H9 (cell line): ENCODE measurements at regions not wholly inside any gene's neighbourhood (a gene's known extent, or its start where the extent isn't known, plus 50 kb on each side); places are given as distances from the start of the nearest gene placed in this dataset.

ENCODE experiments used
- DNase-seq: peaks from one replicate; pipeline ENCODE4 v3.0.0-alpha.2; 2017
- H2AFZ ChIP-seq: one replicate; pipeline ENCODE4 v1.6.1; 2013; ENCODE audit warnings: mild to moderate bottlenecking, low read length, control low read depth, moderate library complexity
- H2AK5ac ChIP-seq: 2 replicates; pipeline ENCODE4 v1.6.1; 2013; ENCODE audit warnings: low read length, control low read depth, mixed read lengths; ENCODE audit not compliant: insufficient read length
- H2BK120ac ChIP-seq: one replicate; pipeline ENCODE4 v1.6.1; 2013; ENCODE audit warnings: low read depth, mild to moderate bottlenecking, low read length, control low read depth, inconsistent platforms; ENCODE audit not compliant: poor library complexity, severe bottlenecking
- H2BK12ac ChIP-seq: 2 replicates; pipeline ENCODE4 v1.6.1; 2013; ENCODE audit warnings: low read length, control low read depth, mixed read lengths, low read depth; ENCODE audit not compliant: insufficient read length
- H2BK15ac ChIP-seq: 2 replicates; pipeline ENCODE4 v1.6.1; 2013; ENCODE audit warnings: low read depth, low read length, control low read depth
- H2BK20ac ChIP-seq: one replicate; pipeline ENCODE4 v1.6.1; 2013; ENCODE audit warnings: low read depth, mild to moderate bottlenecking, low read length, control low read depth, inconsistent platforms; ENCODE audit not compliant: poor library complexity, severe bottlenecking
- H2BK5ac ChIP-seq: 2 replicates; pipeline ENCODE4 v1.6.1; 2013; ENCODE audit warnings: low read length, control low read depth, mixed read lengths; ENCODE audit not compliant: insufficient read length
- H3K14ac ChIP-seq: 2 replicates; pipeline ENCODE4 v1.6.1; 2013; ENCODE audit warnings: low read length, control low read depth; ENCODE audit not compliant: insufficient read depth
- H3K18ac ChIP-seq: 2 replicates; pipeline ENCODE4 v1.6.1; 2013; ENCODE audit warnings: low read depth, mild to moderate bottlenecking, mixed read lengths, low read length, control low read depth; ENCODE audit not compliant: insufficient read length
- H3K23ac ChIP-seq: 2 replicates; pipeline ENCODE4 v1.6.1; 2013; ENCODE audit warnings: low read length, control low read depth, mixed read lengths, low read depth; ENCODE audit not compliant: insufficient read length
- H3K23me2 ChIP-seq: 2 replicates; pipeline ENCODE4 v1.6.1; 2013; ENCODE audit warnings: low read depth, mild to moderate bottlenecking, mixed read lengths, low read length, control low read depth; ENCODE audit not compliant: insufficient read length, poor library complexity, severe bottlenecking
- H3K27ac ChIP-seq: 2 replicates; pipeline ENCODE4 v1.5.1; 2013; ENCODE audit warnings: low read length, control low read depth, mixed read lengths, low read depth; ENCODE audit not compliant: insufficient read length
- H3K27me3 ChIP-seq: 2 replicates; pipeline ENCODE4 v1.6.1; 2013; ENCODE audit warnings: low read length, control low read depth, inconsistent platforms; ENCODE audit not compliant: insufficient read depth
- H3K4ac ChIP-seq: 2 replicates; pipeline ENCODE4 v1.6.1; 2013; ENCODE audit warnings: low read depth, mild to moderate bottlenecking, control low read depth, inconsistent platforms, low read length, moderate library complexity
- H3K4me1 ChIP-seq: 2 replicates; pipeline ENCODE4 v1.6.1; 2013; ENCODE audit warnings: low read length, control low read depth, inconsistent platforms; ENCODE audit not compliant: insufficient read depth
- H3K4me2 ChIP-seq: 2 replicates; pipeline ENCODE4 v1.6.1; 2013; ENCODE audit warnings: low read length, control low read depth, mixed read lengths; ENCODE audit not compliant: insufficient read length, insufficient read depth
- H3K56ac ChIP-seq: 2 replicates; pipeline ENCODE4 v1.6.1; 2013; ENCODE audit warnings: low read depth, mild to moderate bottlenecking, mixed read lengths, low read length, control low read depth; ENCODE audit not compliant: insufficient read length
- H3K79me1 ChIP-seq: 2 replicates; pipeline ENCODE4 v1.6.1; 2013; ENCODE audit warnings: low read depth, mild to moderate bottlenecking, moderate library complexity, low read length, control low read depth, inconsistent platforms; ENCODE audit not compliant: insufficient read depth, poor library complexity, severe bottlenecking
- H3K79me2 ChIP-seq: 2 replicates; pipeline ENCODE4 v1.6.1; 2013; ENCODE audit warnings: low read length, control low read depth, inconsistent platforms; ENCODE audit not compliant: insufficient read depth
- H3K9ac ChIP-seq: 2 replicates; pipeline ENCODE4 v1.6.1; 2013; ENCODE audit warnings: low read length, control low read depth, mixed read lengths; ENCODE audit not compliant: insufficient read length; ENCODE audit errors: extremely low read depth
- H3K9me3 ChIP-seq: one replicate; pipeline ENCODE4 v1.6.1; 2013; ENCODE audit warnings: low read depth, low read length, inconsistent platforms; ENCODE audit not compliant: control insufficient read depth
- H3T11ph ChIP-seq: one replicate; pipeline ENCODE4 v1.6.1; 2013; ENCODE audit warnings: mild to moderate bottlenecking, low read length, control low read depth, inconsistent platforms
- H4K20me1 ChIP-seq: one replicate; pipeline ENCODE4 v1.6.1; 2013; ENCODE audit not compliant: control insufficient read depth, insufficient read length, insufficient read depth
- H4K5ac ChIP-seq: 2 replicates; pipeline ENCODE4 v1.6.1; 2013; ENCODE audit warnings: low read depth, mild to moderate bottlenecking, mixed read lengths, low read length, control low read depth; ENCODE audit not compliant: insufficient read length
- H4K8ac ChIP-seq: replicated peaks from 2 replicates; pipeline ENCODE4 v1.6.1; 2013; ENCODE audit warnings: low read length, control low read depth, mixed read lengths, low read depth; ENCODE audit not compliant: insufficient read length
- H4K91ac ChIP-seq: 2 replicates; pipeline ENCODE4 v1.6.1; 2013; ENCODE audit warnings: low read depth, mild to moderate bottlenecking, moderate library complexity, mixed read lengths, low read length, control low read depth; ENCODE audit not compliant: insufficient read length
- H3K27ac Mint-ChIP-seq, 3 experiments: 2 replicates in 2 of 3; 3 replicates in 1 of 3; pipeline ENCODE4 v1.8.0; 2020 to 2021; ENCODE audit warnings: mixed read lengths in 3 of 3, mild to moderate bottlenecking in 1 of 3, moderate library complexity in 1 of 3
- H3K27me3 Mint-ChIP-seq: 2 replicates; pipeline ENCODE4 v1.8.0; 2021; ENCODE audit warnings: low read depth, mild to moderate bottlenecking, moderate library complexity, mixed read lengths
- H3K36me3 Mint-ChIP-seq, 3 experiments: 2 replicates in 2 of 3; 3 replicates in 1 of 3; pipeline ENCODE4 v1.8.0; 2020 to 2021; ENCODE audit warnings: low read depth in 3 of 3, mixed read lengths in 3 of 3; ENCODE audit not compliant: insufficient read depth in 1 of 3
- H3K4me1 Mint-ChIP-seq, 2 experiments: 2 replicates each; pipeline ENCODE4 v1.8.0; 2020; ENCODE audit warnings: mixed read lengths in 2 of 2
- H3K4me3 Mint-ChIP-seq, 2 experiments: 2 replicates in 1 of 2; 3 replicates in 1 of 2; pipeline ENCODE4 v1.8.0; 2020 to 2021; ENCODE audit warnings: mild to moderate bottlenecking in 2 of 2, mixed read lengths in 2 of 2, moderate library complexity in 1 of 2
- H3K9me3 Mint-ChIP-seq, 2 experiments: 2 replicates in 1 of 2; 3 replicates in 1 of 2; pipeline ENCODE4 v1.8.0; 2020; ENCODE audit warnings: mild to moderate bottlenecking in 2 of 2, mixed read lengths in 2 of 2, moderate library complexity in 1 of 2
- CTCF ChIP-seq: fragments of 200-600 bp; sonication (generic); conservative IDR thresholded peaks from 3 replicates; pipeline ENCODE4 v1.8.0; 2021; ENCODE audit warnings: antibody characterized with exemption, mild to moderate bottlenecking
- WGBS: extraction: QIAGEN DNeasy Blood & Tissue Kit; methylation state at CpG from one replicate; pipeline ENCODE4 v1.1.7; 2013; ENCODE audit warnings: missing lambda C conversion rate, low lambda C conversion rate, mixed read lengths; ENCODE audit not compliant: insufficient read length; ENCODE audit errors: extremely low coverage; 5-methylcytosine and 5-hydroxymethylcytosine counted together

DNA sequence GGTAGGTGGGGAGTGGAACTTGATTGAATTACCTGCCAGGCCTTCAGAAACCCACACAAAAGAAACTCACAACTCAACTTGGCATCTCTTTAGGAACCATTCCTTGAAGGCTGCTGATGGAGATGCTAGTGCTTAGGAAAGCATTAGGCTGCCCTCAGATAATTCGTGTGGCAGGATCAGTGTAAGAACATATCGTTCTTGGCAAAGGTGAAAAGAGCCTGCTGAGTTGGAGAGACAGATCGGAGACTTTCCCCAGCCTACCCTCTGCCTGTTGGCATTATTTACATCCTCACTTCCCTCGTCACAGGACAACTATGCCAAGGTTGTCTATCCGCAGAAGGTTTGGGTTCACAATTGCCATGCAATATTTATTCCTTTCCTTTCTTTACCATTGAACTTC lies 120.0 kb upstream of the HS3ST3A1 start:
- no peak overlapping the region for H3T11ph ChIP-seq
- H3K4me3 Mint-ChIP-seq, result no peak overlapping the region
- no peaks in the 10 kb centered on the region for H3K9me3 ChIP-seq
- no peaks in the 10 kb centered on the region for H4K20me1 ChIP-seq
- H3K4me1 ChIP-seq, result no peaks in the 10 kb centered on the region
- no peaks in the 10 kb centered on the region for H3K79me1 ChIP-seq
- no peak overlapping the region for H3K23ac ChIP-seq
- no peak overlapping the region for H2BK12ac ChIP-seq
- no peak overlapping the region for H3K4me2 ChIP-seq
- no peak overlapping the region for H3K27ac Mint-ChIP-seq
- H2BK15ac ChIP-seq, result no peak overlapping the region
- no peaks in the 10 kb centered on the region; a peak in 1 of 7 replicates for H3K36me3 Mint-ChIP-seq
- H3K79me2 ChIP-seq, result no peaks in the 10 kb centered on the region
- H3K27me3 Mint-ChIP-seq, result no peaks in the 10 kb centered on the region
- no peak overlapping the region for H4K5ac ChIP-seq
- no peak overlapping the region for H2AFZ ChIP-seq
- H4K91ac ChIP-seq, result no peak overlapping the region
- H3K27ac ChIP-seq, result no peak overlapping the region
- no peak overlapping the region for H2AK5ac ChIP-seq
- H2BK5ac ChIP-seq, result no peak overlapping the region
- H3K4me1 Mint-ChIP-seq, result no peaks in the 10 kb centered on the region
- no CpG with 5 or more reads among the region's 5 CpGs for WGBS
- H4K8ac ChIP-seq, result no peak overlapping the region
- H3K27me3 ChIP-seq, result no peaks in the 10 kb centered on the region
- DNase-seq, result no peak
- H2BK20ac ChIP-seq, result no peak overlapping the region
- H3K56ac ChIP-seq, result no peak overlapping the region
- H3K4ac ChIP-seq, result no peak overlapping the region
- no peak overlapping the region for H2BK120ac ChIP-seq
- H3K9me3 Mint-ChIP-seq, result no peaks in the 10 kb centered on the region; a peak in 2 of 5 replicates
- TF ChIP-seq CTCF, result no peak
- H3K23me2 ChIP-seq, result no peaks in the 10 kb centered on the region
- H3K14ac ChIP-seq, result no peak overlapping the region
- no peak overlapping the region for H3K9ac ChIP-seq
- H3K18ac ChIP-seq, result no peak overlapping the region
